ENCODE measurements at regions not wholly inside any gene's neighbourhood (a gene's known extent, or its start where the extent isn't known, plus 50 kb on each side); places are given as distances from the start of the nearest gene placed in this dataset.

DNA sequence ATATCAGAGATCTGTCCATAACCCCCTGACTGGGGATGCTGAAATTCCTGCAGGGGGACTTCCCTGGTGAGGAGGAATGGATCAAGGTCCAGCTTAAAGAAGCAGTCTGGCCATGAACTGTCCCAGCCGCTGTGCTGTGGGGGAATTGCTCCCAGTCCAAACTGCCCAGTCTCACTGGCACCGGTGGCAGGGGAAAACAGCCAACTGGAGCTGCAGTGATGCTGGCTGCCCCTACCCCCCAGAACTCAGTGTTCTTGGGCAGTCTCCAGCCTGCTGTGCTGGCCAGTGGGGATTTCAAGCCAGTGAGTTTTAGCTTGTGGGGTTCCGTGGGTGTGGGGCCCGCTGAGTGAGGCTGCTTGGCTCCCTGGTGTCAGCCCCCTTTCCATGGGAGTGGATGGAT is 306.5 kb upstream of the RPS23 start:
- TF ChIP-seq POLR2A (IDR thresholded peaks at IDR 0.05): no peak
- TF ChIP-seq, protein P1, sequence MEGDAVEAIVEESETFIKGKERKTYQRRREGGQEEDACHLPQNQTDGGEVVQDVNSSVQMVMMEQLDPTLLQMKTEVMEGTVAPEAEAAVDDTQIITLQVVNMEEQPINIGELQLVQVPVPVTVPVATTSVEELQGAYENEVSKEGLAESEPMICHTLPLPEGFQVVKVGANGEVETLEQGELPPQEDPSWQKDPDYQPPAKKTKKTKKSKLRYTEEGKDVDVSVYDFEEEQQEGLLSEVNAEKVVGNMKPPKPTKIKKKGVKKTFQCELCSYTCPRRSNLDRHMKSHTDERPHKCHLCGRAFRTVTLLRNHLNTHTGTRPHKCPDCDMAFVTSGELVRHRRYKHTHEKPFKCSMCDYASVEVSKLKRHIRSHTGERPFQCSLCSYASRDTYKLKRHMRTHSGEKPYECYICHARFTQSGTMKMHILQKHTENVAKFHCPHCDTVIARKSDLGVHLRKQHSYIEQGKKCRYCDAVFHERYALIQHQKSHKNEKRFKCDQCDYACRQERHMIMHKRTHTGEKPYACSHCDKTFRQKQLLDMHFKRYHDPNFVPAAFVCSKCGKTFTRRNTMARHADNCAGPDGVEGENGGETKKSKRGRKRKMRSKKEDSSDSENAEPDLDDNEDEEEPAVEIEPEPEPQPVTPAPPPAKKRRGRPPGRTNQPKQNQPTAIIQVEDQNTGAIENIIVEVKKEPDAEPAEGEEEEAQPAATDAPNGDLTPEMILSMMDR (IDR thresholded peaks at IDR 0.05): no peak
- TF ChIP-seq POLR2AphosphoS5 (IDR thresholded peaks at IDR 0.05): no peak
